ENCODE measurements at regions not wholly inside any gene's neighbourhood (a gene's known extent, or its start where the extent isn't known, plus 50 kb on each side); places are given as distances from the start of the nearest gene placed in this dataset.

GRCh38 chr13:67792151-67792676 lies 562.1 kb upstream of the PCDH9 start:
- TF ChIP-seq RXRA (IDR thresholded peaks at IDR 0.05; ENCODE audit: insufficient read depth, low read depth, low read length), result no peak
- TF ChIP-seq POLR2A (IDR thresholded peaks at IDR 0.05; ENCODE audit: control extremely low read depth in 1 of 2, low read depth in 2 of 2, low read length in 2 of 2), result no peak
- no peak for TF ChIP-seq TCF12 (IDR thresholded peaks at IDR 0.05; ENCODE audit: low read depth, low read length)
- TF ChIP-seq ATF3 (IDR thresholded peaks at IDR 0.05; ENCODE audit: insufficient read depth, low read depth, low read length), result no peak
- no peak for TF ChIP-seq E2F6 (IDR thresholded peaks at IDR 0.05)
- no peak for TF ChIP-seq HDAC2 (IDR thresholded peaks at IDR 0.05; ENCODE audit: borderline replicate concordance in 1 of 2, low read depth in 2 of 2, low read length in 2 of 2)
- TF ChIP-seq CHD1 (IDR thresholded peaks at IDR 0.05; ENCODE audit: low read depth, low read length), result no peak
- no peak for TF ChIP-seq ZNF274 (IDR thresholded peaks at IDR 0.05; ENCODE audit: borderline replicate concordance, extremely low read depth, low read length)
- no peak for TF ChIP-seq CBX8 (IDR thresholded peaks at IDR 0.05; ENCODE audit: borderline replicate concordance, low read depth, low read length)
- TF ChIP-seq RAD21 (IDR thresholded peaks at IDR 0.05 in 1 of 2, conservative IDR thresholded peaks at IDR 0.05 in 1 of 2; ENCODE audit: low read depth in 2 of 2, low read length in 2 of 2), result no peak
- TF ChIP-seq POLR2AphosphoS5 (IDR thresholded peaks at IDR 0.05; ENCODE audit: low read depth, low read length), result no peak
- no peak for TF ChIP-seq POU5F1 (IDR thresholded peaks at IDR 0.05; ENCODE audit: low read depth, low read length)
- no peak for TF ChIP-seq YY1 (IDR thresholded peaks at IDR 0.05; ENCODE audit: low read depth, low read length)
- Histone ChIP-seq H4K91ac (replicated peaks; ENCODE audit: insufficient read length, low read length) (no peak overlapping the region), H3K4ac (replicated peaks; ENCODE audit: insufficient read length, low read depth, low read length) (no peak overlapping the region), H2AFZ (ENCODE audit: low read length) (no peak overlapping the region), H4K5ac (ENCODE audit: insufficient read length, low read depth, low read length) (no peak overlapping the region), H3K79me2 (ENCODE audit: control insufficient read depth in 1 of 2, insufficient read depth in 2 of 2, low read length in 2 of 2) (no peaks in the 10 kb centered on the region), H3K4me2 (ENCODE audit: insufficient read depth in 1 of 2, low read depth in 2 of 2, low read length in 2 of 2) (no peak overlapping the region), H2BK12ac (ENCODE audit: low read depth, low read length) (no peak overlapping the region), H3K27me3 (replicated peaks in 1 of 4; ENCODE audit: control insufficient read depth in 3 of 4, extremely low read depth in 1 of 4, insufficient read depth in 3 of 4, low read length in 3 of 4) (no peaks in the 10 kb centered on the region), H2BK120ac (replicated peaks; ENCODE audit: low read depth, low read length) (no peak overlapping the region), H3K36me3 (ENCODE audit: control insufficient read depth in 2 of 4, insufficient read depth in 4 of 4, low read length in 3 of 4) (no peaks in the 10 kb centered on the region), H3K79me1 (ENCODE audit: low read depth, low read length) (no peaks in the 10 kb centered on the region), H3K23ac (ENCODE audit: insufficient read length) (no peak overlapping the region), H3K23me2 (ENCODE audit: low read depth, low read length) (no peaks in the 10 kb centered on the region), H3K4me3 (ENCODE audit: extremely low read depth in 1 of 4, insufficient read depth in 2 of 4, low read depth in 3 of 4, low read length in 4 of 4) (no peak overlapping the region), H3K18ac (ENCODE audit: extremely low read depth, low read length) (no peak overlapping the region), H2BK5ac (ENCODE audit: low read depth, low read length) (no peak overlapping the region), H3K14ac (ENCODE audit: insufficient read length) (no peak overlapping the region), H3K9ac (replicated peaks in 1 of 4; ENCODE audit: extremely low read depth in 1 of 4, low read depth in 3 of 4, low read length in 3 of 4) (no peak overlapping the region), H3K56ac (replicated peaks; ENCODE audit: insufficient read length, low read depth, low read length) (no peak overlapping the region), H3K9me3 (ENCODE audit: insufficient read depth in 2 of 2, low read depth in 1 of 2, low read length in 1 of 2) (no peaks in the 10 kb centered on the region), H4K8ac (ENCODE audit: extremely low read depth, insufficient read depth, low read length) (no peak overlapping the region), H2AK5ac (ENCODE audit: low read depth, low read length) (no peak overlapping the region), H3K27ac (ENCODE audit: low read depth, low read length) (no peak overlapping the region), H2BK15ac (ENCODE audit: low read length) (no peak overlapping the region), H4K20me1 (replicated peaks in 1 of 2; ENCODE audit: control insufficient read depth in 1 of 2, insufficient read depth in 2 of 2, low read length in 2 of 2) (no peaks in the 10 kb centered on the region), H3K4me1 (replicated peaks in 1 of 4; ENCODE audit: control insufficient read depth in 3 of 4, insufficient read depth in 4 of 4, low read length in 3 of 4) (no peaks in the 10 kb centered on the region), H2BK20ac (ENCODE audit: low read length) (no peak overlapping the region)
- no peak for FAIRE-seq
- ChIA-PET CTCF (ENCODE audit: partially characterized antibody) (interaction anchor here (0.6 to 1.2 kb wide), 2 partner anchors 11 to 219 kb away, joined by 3 to 5 read pairs; no protein-coding TSS in a partner anchor), POLR2A (ENCODE audit: partially characterized antibody) (no interaction called here)
- no peak for DNase-seq (ENCODE audit: low read depth in 1 of 2, low spot score in 2 of 2)

Data from H1 (cell line).